Sigmoid colon (tissue), 4 donors: ENCODE measurements at regions not wholly inside any gene's neighbourhood (a gene's known extent, or its start where the extent isn't known, plus 50 kb on each side); places are given as distances from the start of the nearest gene placed in this dataset.

Experiments used
- EP300 ChIP-seq, 4 donors: sonication (generic); formaldehyde crosslinking; IDR thresholded peaks; one replicate each; pipeline ENCODE4 v1.6.1; 2017; ENCODE audit warnings: antibody characterized with exemption in 4 of 4
- POLR2A ChIP-seq, 2 donors: fragments of 450-650 bp; IDR thresholded peaks; one replicate each; pipeline ENCODE4 v1.6.1; 2016; ENCODE audit warnings: antibody characterized with exemption in 2 of 2, mild to moderate bottlenecking in 2 of 2, moderate library complexity in 2 of 2
- POLR2AphosphoS5 ChIP-seq, 4 donors: sonication (generic); formaldehyde crosslinking; IDR thresholded peaks; one replicate each; pipeline ENCODE4 v1.6.1; 2017; ENCODE audit warnings: antibody characterized with exemption in 4 of 4
- TF ChIP-seq, protein P1 (sequence below), 4 experiments: fragments of 450-650 bp in 3 of 4; fragments of 200-600 bp in 1 of 4; IDR thresholded peaks; one replicate each; pipeline ENCODE4 v1.5.1; 2016 to 2019; ENCODE audit warnings: antibody characterized with exemption in 4 of 4, mild to moderate bottlenecking in 3 of 4, moderate library complexity in 2 of 4

DNA sequence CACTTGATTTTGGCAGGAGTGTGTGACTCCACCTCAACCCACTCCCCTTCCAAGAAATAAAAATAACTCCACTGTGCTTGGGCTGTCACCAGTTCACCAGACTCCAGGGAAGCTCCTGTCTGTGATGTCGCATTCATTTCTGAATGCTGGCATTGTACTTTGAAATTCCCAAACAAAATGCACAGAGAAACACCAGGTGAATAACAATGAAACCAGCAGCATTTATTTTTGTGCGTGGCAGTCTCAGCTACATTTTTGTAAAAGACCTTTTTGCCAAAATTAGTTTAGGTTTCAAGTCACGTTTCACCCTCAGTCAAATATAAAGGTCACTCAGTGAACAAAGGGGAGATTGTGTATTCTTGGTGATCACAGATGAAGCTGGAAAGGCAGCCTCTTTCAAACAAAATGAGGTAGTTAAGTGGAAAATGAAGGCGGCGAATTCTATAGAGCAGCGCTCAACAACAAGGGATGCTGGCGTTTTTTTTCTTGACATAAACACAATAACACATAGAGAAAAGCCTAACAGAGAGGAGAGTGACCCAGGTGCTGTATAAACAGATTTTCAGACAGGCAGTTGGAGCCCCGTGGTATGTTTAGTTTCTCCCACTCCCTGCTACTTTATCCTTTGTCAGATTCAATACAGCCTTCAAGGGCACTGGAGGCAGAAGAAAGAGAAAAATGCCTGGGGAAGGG is 210.3 kb upstream of the GCFC2 start:
- no peak for TF ChIP-seq POLR2A (IDR thresholded peaks at IDR 0.05)
- TF ChIP-seq, protein P1, sequence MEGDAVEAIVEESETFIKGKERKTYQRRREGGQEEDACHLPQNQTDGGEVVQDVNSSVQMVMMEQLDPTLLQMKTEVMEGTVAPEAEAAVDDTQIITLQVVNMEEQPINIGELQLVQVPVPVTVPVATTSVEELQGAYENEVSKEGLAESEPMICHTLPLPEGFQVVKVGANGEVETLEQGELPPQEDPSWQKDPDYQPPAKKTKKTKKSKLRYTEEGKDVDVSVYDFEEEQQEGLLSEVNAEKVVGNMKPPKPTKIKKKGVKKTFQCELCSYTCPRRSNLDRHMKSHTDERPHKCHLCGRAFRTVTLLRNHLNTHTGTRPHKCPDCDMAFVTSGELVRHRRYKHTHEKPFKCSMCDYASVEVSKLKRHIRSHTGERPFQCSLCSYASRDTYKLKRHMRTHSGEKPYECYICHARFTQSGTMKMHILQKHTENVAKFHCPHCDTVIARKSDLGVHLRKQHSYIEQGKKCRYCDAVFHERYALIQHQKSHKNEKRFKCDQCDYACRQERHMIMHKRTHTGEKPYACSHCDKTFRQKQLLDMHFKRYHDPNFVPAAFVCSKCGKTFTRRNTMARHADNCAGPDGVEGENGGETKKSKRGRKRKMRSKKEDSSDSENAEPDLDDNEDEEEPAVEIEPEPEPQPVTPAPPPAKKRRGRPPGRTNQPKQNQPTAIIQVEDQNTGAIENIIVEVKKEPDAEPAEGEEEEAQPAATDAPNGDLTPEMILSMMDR (IDR thresholded peaks at IDR 0.05), result no peak
- no peak for TF ChIP-seq EP300 (IDR thresholded peaks at IDR 0.05)
- TF ChIP-seq POLR2AphosphoS5 (IDR thresholded peaks at IDR 0.05), result no peak
